ENCODE measurements at regions not wholly inside any gene's neighbourhood (a gene's known extent, or its start where the extent isn't known, plus 50 kb on each side); places are given as distances from the start of the nearest gene placed in this dataset.

DNA sequence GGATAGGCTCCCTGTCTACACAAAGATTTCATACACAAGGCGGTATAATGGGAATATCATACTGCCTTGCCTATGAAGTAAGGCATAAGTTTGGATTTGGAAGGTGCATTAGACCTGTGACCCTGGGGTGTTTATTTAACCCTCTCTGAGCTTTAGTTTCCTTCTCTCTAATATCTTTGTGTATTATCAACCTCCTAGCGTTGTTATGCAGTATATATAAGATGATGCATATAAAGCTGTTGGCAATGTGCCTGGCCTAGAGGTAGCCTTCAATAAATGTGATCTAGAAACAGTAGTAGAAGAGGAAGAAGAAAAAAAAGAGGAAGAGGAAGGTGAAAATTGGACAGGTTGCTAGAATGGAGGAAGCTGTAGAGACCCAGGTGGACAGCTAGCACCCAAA, 311.6 kb upstream of the CLINT1 start:
- TF ChIP-seq, protein P1, sequence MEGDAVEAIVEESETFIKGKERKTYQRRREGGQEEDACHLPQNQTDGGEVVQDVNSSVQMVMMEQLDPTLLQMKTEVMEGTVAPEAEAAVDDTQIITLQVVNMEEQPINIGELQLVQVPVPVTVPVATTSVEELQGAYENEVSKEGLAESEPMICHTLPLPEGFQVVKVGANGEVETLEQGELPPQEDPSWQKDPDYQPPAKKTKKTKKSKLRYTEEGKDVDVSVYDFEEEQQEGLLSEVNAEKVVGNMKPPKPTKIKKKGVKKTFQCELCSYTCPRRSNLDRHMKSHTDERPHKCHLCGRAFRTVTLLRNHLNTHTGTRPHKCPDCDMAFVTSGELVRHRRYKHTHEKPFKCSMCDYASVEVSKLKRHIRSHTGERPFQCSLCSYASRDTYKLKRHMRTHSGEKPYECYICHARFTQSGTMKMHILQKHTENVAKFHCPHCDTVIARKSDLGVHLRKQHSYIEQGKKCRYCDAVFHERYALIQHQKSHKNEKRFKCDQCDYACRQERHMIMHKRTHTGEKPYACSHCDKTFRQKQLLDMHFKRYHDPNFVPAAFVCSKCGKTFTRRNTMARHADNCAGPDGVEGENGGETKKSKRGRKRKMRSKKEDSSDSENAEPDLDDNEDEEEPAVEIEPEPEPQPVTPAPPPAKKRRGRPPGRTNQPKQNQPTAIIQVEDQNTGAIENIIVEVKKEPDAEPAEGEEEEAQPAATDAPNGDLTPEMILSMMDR (IDR thresholded peaks at IDR 0.05; ENCODE audit: insufficient read depth, low read length), result no peak
- TF ChIP-seq POLR2AphosphoS5 (IDR thresholded peaks at IDR 0.05; ENCODE audit: low read depth) (no peak), GABPA (IDR thresholded peaks at IDR 0.05; ENCODE audit: low read depth) (no peak), REST (IDR thresholded peaks at IDR 0.05; ENCODE audit: insufficient replicate concordance, low read depth) (no peak)

Measured in HL-60 (cell line).